Natural killer cell (primary cell): ENCODE measurements at regions not wholly inside any gene's neighbourhood (a gene's known extent, or its start where the extent isn't known, plus 50 kb on each side); places are given as distances from the start of the nearest gene placed in this dataset.
A peak's percentile ranks its signal among the peaks of the same experiment; 100 is the strongest.

Source experiments
- ATAC-seq, 3 donors: fragments of 150-1000 bp in 2 of 3; fragments of 200-7000 bp in 1 of 3; cut with Tn5 transposase; 1 replicate in 1 of 3; 2 replicates in 2 of 3; pipeline ENCODE4 v1.10.0; 2021; ENCODE audit warnings: mild to moderate bottlenecking in 2 of 3, moderate library complexity in 2 of 3
- DNase-seq, 2 donors: peaks; one replicate each; pipeline versions ENCODE4 v3.0.0 to v3.0.0-alpha.2; 2013 to 2021; ENCODE audit warnings: mixed read lengths in 1 of 2
- H3K27ac ChIP-seq: one replicate; pipeline ENCODE4 v1.5.1; 2013; ENCODE audit warnings: mild to moderate bottlenecking, low read length
- H3K27me3 ChIP-seq: one replicate; pipeline ENCODE4 v1.6.1; 2013; ENCODE audit warnings: low read length; ENCODE audit not compliant: control insufficient read depth, insufficient read depth
- H3K36me3 ChIP-seq: one replicate; pipeline ENCODE4 v1.6.1; 2013; ENCODE audit warnings: low read length; ENCODE audit not compliant: control insufficient read depth, insufficient read depth
- H3K4me1 ChIP-seq: one replicate; pipeline ENCODE4 v1.6.1; 2013; ENCODE audit warnings: low read length; ENCODE audit not compliant: control insufficient read depth, insufficient read depth
- H3K4me3 ChIP-seq: one replicate; pipeline ENCODE4 v1.5.1; 2013; ENCODE audit warnings: low read length
- H3K9me3 ChIP-seq: one replicate; pipeline ENCODE4 v1.6.1; 2013; ENCODE audit warnings: low read length; ENCODE audit not compliant: control insufficient read depth, insufficient read depth
- H3K27ac Mint-ChIP-seq, 2 donors: one replicate each; pipeline ENCODE4 v1.8.0; 2022; ENCODE audit warnings: mild to moderate bottlenecking in 2 of 2, mixed read lengths in 2 of 2, moderate library complexity in 1 of 2
- H3K27me3 Mint-ChIP-seq, 2 donors: one replicate each; pipeline ENCODE4 v1.8.0; 2022; ENCODE audit warnings: low read depth in 2 of 2, mixed read lengths in 2 of 2
- H3K36me3 Mint-ChIP-seq: one replicate; pipeline ENCODE4 v1.8.0; 2022; ENCODE audit warnings: mixed read lengths
- H3K4me1 Mint-ChIP-seq, 2 donors: one replicate each; pipeline ENCODE4 v1.8.0; 2022; ENCODE audit warnings: mixed read lengths in 2 of 2
- H3K4me3 Mint-ChIP-seq: one replicate; pipeline ENCODE4 v1.8.0; 2022; ENCODE audit warnings: mild to moderate bottlenecking, moderate library complexity, mixed read lengths
- H3K9me3 Mint-ChIP-seq, 2 donors: one replicate each; pipeline ENCODE4 v1.8.0; 2022; ENCODE audit warnings: mixed read lengths in 2 of 2
- CTCF ChIP-seq: fragments of 200-600 bp; IDR thresholded peaks from one replicate; pipeline ENCODE4 v1.8.0; 2022; ENCODE audit warnings: antibody characterized with exemption
- WGBS: methylation state at CpG from one replicate; pipeline ENCODE4 v1.1.7; 2013; ENCODE audit warnings: missing lambda C conversion rate; ENCODE audit not compliant: insufficient coverage; 5-methylcytosine and 5-hydroxymethylcytosine counted together
- intact Hi-C: fragments of 100-400 bp; cut with micrococcal nuclease; formaldehyde crosslinking; loops from one replicate; pipeline ENCODE4 v1.14.2; 2022

GRCh38 chrX:20523626-20524312 is 257.1 kb upstream of the RPS6KA3 start:
- intact Hi-C loops, result no loop called here
- Mint-ChIP-seq H3K4me3 (no peak overlapping the region), H3K27ac (no peak overlapping the region)

GRCh38 chrX:20522420-20522819 is 255.7 kb upstream of the RPS6KA3 start:
- intact Hi-C loops, result no loop called here
- 88% methylated on average over 3 of the region's 3 CpGs for WGBS
- no peak for ATAC-seq

More at GRCh38 chrX:20523626-20524312, 257.1 kb upstream of the RPS6KA3 start:
- ATAC-seq (peak in 2 of 3 donors; percentile 29 to 53), DNase-seq (peak in 1 of 2 donors; percentile 32)
- no peaks in the 10 kb centered on the region for H3K9me3 Mint-ChIP-seq
- no peak overlapping the region for H3K4me3 ChIP-seq
- peaks cover 5% of the 10 kb centered on the region for H3K4me1 ChIP-seq
- no peaks in the 10 kb centered on the region for H3K36me3 Mint-ChIP-seq
- no peaks in the 10 kb centered on the region for H3K9me3 ChIP-seq
- H3K27ac ChIP-seq, result no peak overlapping the region
- peaks cover 3% of the 10 kb centered on the region for H3K27me3 ChIP-seq
- H3K36me3 ChIP-seq, result no peaks in the 10 kb centered on the region
- no peak for TF ChIP-seq CTCF
- WGBS, result 6% methylated on average over 3 of the region's 5 CpGs
- peaks cover 8 to 10% of the 10 kb centered on the region in 2 donors for H3K4me1 Mint-ChIP-seq
- H3K27me3 Mint-ChIP-seq, result peaks cover 8 to 16% of the 10 kb centered on the region in 2 donors

DNA sequence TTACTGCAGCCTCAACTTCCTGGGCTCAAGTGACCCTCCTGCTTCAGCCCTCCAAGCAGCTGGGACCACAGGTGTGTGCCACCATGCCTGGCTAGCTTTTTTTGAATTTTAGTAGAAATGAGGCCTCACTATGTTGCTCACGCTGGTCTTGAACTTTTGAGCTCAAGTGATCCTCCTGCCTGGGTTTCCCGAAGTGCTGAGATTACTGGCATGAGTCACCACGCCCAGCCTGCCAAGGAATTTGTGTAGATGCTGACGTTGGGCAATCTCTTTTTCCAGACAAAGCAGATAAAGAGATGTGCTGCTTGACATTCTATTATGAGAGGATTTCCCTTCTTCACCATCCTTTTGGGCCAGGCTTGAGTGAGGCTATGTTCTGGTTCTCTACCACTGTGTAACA is 254.5 kb upstream of the RPS6KA3 start:
- Mint-ChIP-seq H3K4me3 (no peak overlapping the region), H3K27ac (no peak overlapping the region), H3K9me3 (no peaks in the 10 kb centered on the region), H3K4me1 (peaks cover 8 to 17% of the 10 kb centered on the region in 2 donors), H3K36me3 (no peaks in the 10 kb centered on the region), H3K27me3 (peaks cover 0 to 7% of the 10 kb centered on the region in 2 donors)
- Histone ChIP-seq H3K9me3 (no peaks in the 10 kb centered on the region), H3K4me3 (no peak overlapping the region), H3K27me3 (no peaks in the 10 kb centered on the region), H3K4me1 (peaks cover 5% of the 10 kb centered on the region), H3K27ac (no peak overlapping the region), H3K36me3 (no peaks in the 10 kb centered on the region)
- no peak for ATAC-seq
- 77% methylated on average over 2 of the region's 4 CpGs for WGBS
- intact Hi-C loops, result no loop called here
- no peak for DNase-seq
- no peak for TF ChIP-seq CTCF

More at GRCh38 chrX:20522420-20522819, 255.7 kb upstream of the RPS6KA3 start:
- Mint-ChIP-seq H3K4me1 (peaks cover 8 to 10% of the 10 kb centered on the region in 2 donors), H3K9me3 (no peaks in the 10 kb centered on the region), H3K4me3 (no peak overlapping the region), H3K36me3 (no peaks in the 10 kb centered on the region), H3K27ac (no peak overlapping the region), H3K27me3 (peaks cover 2 to 7% of the 10 kb centered on the region in 2 donors)
- DNase-seq, result no peak
- H3K9me3 ChIP-seq, result no peaks in the 10 kb centered on the region
- H3K4me3 ChIP-seq, result no peak overlapping the region
- no peaks in the 10 kb centered on the region for H3K36me3 ChIP-seq
- no peak overlapping the region for H3K27ac ChIP-seq
- H3K27me3 ChIP-seq, result no peaks in the 10 kb centered on the region
- H3K4me1 ChIP-seq, result peaks cover 5% of the 10 kb centered on the region
- TF ChIP-seq CTCF, result no peak

DNA sequence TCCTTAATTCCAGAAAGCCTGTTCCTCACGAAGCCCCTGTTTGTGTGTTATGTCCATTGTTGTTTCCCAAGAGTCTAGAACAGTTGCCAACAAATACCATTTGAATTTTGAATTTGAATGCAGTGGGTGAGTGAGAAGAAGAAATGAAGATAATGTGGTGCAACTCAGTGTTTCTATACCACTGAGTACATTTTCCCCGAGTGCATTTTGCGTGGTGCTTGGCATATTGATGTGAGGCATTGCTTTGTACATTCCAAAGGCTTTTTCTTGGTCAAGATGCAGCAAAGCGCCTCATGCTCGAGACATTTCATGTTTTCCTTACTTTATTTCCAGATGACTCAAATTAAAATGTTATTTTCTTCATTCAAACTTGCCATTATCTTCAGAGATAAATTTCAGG is 253.1 kb upstream of the RPS6KA3 start:
- no peaks in the 10 kb centered on the region for H3K36me3 Mint-ChIP-seq
- WGBS, result 100% methylated on average over 3 of the region's 5 CpGs
- Histone ChIP-seq H3K36me3 (no peaks in the 10 kb centered on the region), H3K27ac (no peak overlapping the region), H3K4me3 (no peak overlapping the region), H3K27me3 (no peaks in the 10 kb centered on the region), H3K4me1 (peaks cover 11% of the 10 kb centered on the region), H3K9me3 (no peaks in the 10 kb centered on the region)
- intact Hi-C loops, result no loop called here
- DNase-seq (no peak), ATAC-seq (no peak)
- peaks cover 22 to 31% of the 10 kb centered on the region in 2 donors for H3K4me1 Mint-ChIP-seq
- no peak for TF ChIP-seq CTCF
- no peak overlapping the region for H3K27ac Mint-ChIP-seq
- H3K27me3 Mint-ChIP-seq, result no peaks in the 10 kb centered on the region
- no peaks in the 10 kb centered on the region for H3K9me3 Mint-ChIP-seq
- no peak overlapping the region for H3K4me3 Mint-ChIP-seq
